Brain pericyte (primary cell): ENCODE measurements at regions not wholly inside any gene's neighbourhood (a gene's known extent, or its start where the extent isn't known, plus 50 kb on each side); places are given as distances from the start of the nearest gene placed in this dataset.

Source experiments
- DNase-seq: peaks from one replicate; pipeline ENCODE4 v3.0.0-alpha.2; 2012; ENCODE audit warnings: low read depth, low spot score

GRCh38 chr1:106061586-106062495 is 994.6 kb upstream of the PRMT6 start:
- no peak for DNase-seq

- DNase-seq: no peak
These were observed 993.0 kb upstream of the PRMT6 start for GRCh38 chr1:106063510-106063909.

DNA sequence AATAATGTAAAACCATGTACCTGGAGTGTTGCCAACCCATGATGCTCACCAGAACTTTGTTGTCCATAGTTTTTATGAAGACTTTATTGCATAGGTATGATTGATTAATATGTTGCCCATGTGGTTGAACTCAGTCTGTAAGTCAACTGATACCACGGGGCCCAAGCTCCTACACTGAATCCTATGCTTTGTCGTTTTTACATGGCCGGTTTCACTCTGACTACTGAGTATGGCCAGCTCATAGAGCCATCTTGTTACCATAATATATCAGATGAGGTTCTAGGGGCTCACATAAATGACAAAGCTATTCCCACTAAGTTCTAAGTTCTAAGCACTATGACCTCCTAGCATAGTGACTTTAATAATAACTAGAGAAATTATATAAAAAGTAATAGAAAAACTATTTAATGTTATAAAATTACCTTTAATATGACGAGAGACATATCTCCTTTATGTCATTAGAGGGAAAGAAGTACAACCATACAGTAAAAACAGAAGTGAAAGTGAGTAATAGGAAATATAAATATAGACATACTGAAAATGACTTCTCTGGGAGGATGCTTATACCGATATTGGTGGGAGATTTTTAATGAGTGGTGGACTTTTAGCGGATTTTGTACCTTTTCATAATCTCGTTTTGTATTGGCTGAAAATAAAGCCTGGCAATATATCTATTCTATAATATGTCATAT is 983.4 kb upstream of the PRMT6 start:
- no peak for DNase-seq

DNA sequence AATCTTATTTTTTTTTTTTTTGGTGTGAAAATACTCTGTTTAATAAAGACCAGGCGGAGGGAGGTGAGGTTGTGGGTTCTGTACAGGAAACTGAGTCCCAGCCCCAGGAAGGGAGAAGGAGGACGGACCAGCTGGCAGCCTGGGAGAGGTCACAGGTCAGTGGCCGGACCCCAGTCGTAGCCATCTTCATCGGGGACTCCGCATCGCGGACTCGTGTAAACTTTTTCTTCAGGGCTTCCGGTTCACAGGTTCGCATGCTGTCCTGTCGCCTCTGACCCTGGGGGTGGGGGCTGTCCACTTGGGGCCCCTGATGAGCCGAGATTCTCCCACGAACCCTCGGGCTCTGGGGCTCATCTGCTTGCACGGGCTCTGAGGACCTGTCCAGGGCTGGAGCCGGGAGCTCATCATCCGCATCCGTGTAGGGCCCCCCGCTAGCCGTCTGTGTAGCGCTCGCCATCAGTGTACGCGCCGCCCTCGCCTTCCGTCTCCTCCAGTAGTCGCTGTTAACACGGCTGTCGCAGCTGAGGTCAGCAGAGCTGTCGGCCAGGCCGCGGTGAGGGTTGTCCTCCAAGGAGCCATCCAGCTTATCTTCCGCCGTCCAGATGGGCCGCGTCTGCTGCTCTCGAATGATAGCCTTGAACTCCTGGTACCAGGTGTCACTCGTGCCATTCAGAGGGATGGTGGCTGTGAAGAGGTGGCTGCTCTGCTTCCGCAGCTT is 975.7 kb upstream of the PRMT6 start:
- no peak for DNase-seq

GRCh38 chr1:106111044-106111443 is 945.4 kb upstream of the PRMT6 start:
- DNase-seq: no peak

DNA sequence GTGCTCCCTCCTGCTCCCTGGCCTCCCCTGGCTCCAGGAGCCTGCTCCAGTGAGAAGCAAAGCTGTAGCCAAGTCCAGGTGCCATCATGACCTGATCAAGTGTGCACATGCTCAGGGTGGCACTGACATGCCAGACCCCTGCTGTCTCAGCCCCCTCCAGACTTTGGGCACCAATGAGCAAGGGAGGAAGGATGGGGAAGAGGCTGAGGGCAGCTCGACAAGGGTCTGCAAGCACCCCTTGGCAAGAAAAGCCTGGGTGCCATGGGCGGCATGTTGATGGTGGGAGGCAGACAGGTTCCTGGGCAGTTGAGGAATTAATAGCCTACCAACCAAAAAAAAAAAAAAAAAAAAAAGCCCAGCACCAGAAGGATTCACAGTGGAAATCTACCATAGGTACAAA is 942.6 kb upstream of the PRMT6 start:
- DNase-seq: no peak

GRCh38 chr1:106120789-106121188 is 935.7 kb upstream of the PRMT6 start:
- no peak for DNase-seq

DNA sequence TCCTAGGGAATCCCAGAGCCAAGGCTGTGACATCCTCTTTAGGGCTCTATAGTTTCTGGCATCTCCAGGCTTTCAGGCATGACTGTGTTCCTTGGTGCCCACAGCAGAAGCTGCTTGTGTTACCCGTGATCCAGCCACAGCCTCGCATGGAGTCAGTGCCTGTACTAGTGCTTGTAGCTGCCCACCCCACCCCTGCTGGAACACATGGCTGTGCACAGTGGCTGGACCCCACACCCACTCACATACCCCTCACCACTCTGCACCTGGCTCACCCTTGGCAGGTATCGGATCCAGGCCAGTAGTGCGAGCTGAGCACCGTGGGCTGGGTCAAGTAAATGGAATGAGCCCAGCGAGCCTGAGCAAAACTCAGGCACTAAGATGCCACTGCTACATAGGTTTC is 934.7 kb upstream of the PRMT6 start:
- no peak for DNase-seq

GRCh38 chr1:106134561-106134960 is 921.9 kb upstream of the PRMT6 start:
- DNase-seq: no peak

DNA sequence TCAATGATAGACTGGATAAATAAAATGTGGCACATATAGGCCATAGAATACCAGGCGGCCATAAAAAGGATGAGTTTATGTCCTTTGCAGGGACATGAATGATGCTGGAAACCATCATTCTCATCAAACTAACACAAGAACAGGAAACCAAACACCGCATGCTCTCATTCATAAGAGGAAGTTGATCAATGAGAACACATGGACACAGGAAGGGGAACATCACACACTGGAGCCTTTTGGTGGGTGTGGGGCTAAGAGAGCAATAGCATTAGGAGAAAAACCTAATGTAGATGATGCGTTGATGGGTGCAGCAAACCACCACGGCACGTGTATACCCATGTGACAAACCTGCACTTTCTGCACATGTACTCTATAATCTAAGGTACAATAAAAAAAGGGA is 883.4 kb upstream of the PRMT6 start:
- DNase-seq: no peak

- no peak for DNase-seq
These were observed 877.7 kb upstream of the PRMT6 start for GRCh38 chr1:106178791-106179190.

- DNase-seq: no peak
These were observed 874.6 kb upstream of the PRMT6 start for GRCh38 chr1:106181866-106182265.

- DNase-seq: no peak
These were observed 871.4 kb upstream of the PRMT6 start for GRCh38 chr1:106185089-106185488.

DNA sequence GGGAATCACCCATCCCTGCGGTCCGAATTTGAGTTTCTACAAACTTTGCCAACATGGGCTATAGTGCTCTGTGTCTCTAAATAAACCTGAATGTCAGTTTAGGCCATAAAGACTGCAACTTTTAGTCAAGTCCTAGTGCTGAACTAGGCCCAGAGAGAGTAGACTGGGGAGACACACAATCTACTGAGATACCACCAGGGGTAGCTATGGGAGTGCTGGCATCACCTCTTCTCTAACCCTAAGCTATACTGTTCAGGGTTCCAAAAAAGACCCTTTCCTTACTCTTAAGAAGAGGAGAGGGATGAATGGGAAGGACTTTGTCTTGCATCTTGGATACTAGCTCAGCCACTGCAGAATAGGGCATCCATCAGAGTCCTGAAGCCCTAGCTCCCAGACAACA is 866.7 kb upstream of the PRMT6 start:
- no peak for DNase-seq

- DNase-seq: no peak
These were observed 862.3 kb upstream of the PRMT6 start for GRCh38 chr1:106194206-106194605.

DNA sequence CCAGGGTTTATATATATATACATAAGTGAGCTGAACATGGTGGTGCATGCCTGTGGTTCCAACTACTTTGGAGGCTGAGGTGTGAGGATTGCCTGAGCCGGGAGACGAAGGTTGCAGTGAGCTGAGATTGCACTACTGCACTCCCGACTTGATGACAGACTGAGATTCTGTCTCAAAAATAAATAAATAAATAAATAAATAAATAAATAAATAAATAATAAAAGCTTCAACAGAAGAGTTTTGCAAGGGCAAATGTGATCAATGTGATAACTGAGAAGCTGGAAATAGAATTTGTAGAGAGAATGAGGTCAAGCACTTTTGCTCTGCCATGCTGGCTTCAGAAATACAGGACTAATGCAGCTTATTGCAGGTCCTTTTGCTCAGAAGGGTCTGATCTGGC is 855.8 kb upstream of the PRMT6 start:
- no peak for DNase-seq

DNA sequence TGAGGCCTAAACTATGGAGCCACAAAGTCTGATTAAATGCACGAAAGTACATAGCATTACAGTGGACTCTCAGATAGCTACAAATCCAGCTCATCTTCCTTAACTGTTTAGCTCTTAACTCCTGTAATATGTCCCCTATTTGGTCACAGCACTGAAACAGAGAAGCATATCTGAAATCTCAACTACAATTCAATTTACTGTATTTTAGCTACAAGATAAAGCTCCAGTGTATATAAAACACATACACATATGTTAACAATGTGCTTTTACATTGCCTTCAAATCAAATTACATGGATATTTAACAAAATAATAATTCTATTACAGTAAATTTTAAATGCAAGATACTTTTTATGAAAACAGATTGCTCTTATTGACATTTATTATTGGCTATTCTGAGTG is 849.3 kb upstream of the PRMT6 start:
- DNase-seq: no peak

DNA sequence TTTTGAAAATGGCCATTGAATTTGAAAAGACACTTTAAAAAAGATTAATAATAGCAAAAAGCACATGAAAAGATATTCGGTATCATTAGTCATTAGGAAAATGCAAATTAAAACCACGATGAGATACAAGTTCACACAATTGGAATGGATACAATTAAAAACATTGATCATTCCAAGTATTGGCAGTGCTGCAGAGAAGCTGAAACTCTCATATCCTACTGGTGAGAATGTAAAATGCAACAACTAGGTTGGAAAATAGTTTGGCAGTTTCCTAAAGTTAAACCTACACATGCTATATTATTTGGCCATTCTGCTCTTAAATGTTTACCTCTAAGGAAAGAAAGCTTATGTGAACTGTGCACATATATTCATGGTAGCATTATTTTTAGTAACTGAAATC is 838.7 kb upstream of the PRMT6 start:
- no peak for DNase-seq

GRCh38 chr1:106222403-106222802 is 834.1 kb upstream of the PRMT6 start:
- no peak for DNase-seq

DNA sequence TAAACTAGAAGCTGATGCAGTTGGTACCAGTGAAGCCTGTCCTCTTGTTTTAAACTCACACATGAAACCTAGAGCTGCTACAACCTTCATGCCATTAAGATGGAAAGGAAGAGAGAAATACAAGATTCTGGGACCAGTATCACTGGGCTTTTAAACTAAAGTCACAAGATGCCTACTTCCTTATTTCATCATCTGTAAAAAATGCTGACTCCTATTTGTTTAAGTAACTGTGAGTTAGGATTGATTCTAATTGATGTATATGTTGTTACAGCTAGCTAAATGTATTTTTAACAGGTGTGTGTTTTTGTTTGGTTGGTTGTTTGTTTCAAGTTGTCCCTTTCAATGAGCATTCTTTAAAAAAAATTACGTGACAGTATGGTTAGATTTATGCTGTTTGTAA is 833.3 kb upstream of the PRMT6 start:
- no peak for DNase-seq

GRCh38 chr1:106224426-106224825 is 832.0 kb upstream of the PRMT6 start:
- DNase-seq: no peak

DNA sequence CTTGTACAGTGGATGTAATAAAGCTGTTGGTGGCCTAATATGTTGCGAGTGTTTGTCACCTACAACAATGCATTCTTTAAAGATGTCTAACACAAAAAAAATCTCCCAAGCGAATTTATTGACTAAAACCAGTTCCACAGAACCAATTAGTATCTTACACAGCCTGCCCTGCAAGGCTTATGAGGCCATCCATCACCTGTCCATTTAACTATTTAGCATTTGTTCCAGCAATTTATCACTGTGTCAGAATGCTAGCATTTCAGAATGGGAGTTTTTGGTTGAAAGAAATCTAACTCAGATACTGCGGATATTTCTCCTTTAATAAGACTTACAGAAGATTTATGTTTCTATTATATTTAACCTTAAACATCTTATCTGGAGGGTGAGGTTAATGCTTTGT is 831.1 kb upstream of the PRMT6 start:
- no peak for DNase-seq

DNA sequence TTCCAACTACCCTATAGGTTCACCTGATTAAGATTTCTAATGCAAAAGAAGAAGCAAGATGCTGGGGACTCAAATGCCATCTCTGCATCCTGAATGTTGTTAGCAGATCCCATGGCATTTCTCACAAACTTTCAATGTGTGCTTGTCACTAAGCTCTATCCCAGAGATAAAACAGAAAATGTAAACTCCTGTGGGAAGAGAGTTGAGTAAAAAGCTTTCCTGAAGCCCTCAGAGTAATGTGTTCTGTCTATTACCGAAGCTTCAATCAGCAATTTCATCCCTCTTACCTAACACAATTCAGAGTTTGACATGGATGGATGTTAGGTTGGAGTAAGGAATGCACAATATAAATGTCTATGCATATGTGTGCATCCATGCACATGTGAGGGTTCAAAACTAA is 829.9 kb upstream of the PRMT6 start:
- DNase-seq: no peak
